NCI-H1105 (cell line): ENCODE measurements at regions not wholly inside any gene's neighbourhood (a gene's known extent, or its start where the extent isn't known, plus 50 kb on each side); places are given as distances from the start of the nearest gene placed in this dataset.

Experiments
- DNase-seq: peaks from one replicate; lab custom pipeline; 2025; lab: John Stamatoyannopoulos, UW

DNA sequence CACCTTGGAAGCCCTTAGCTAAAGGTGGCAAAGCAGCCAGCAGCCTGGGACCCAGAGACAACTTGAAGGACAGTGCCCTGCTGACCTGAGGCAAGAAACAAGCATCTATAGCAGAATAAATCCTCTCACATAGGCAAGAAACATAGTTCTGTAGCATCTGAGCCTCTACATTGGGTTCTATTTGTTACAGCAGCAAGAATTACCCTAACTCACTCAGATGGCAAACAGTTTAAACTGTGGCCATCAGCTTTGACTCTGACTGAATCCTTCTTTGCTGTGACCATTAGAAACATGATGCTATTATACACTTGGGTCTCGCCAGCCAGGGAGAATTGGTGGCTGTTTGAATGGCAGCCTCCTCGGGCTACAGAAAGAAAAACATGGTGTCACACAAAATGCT is 53.1 kb upstream of the CCL1 start:
- no peak for DNase-seq

DNA sequence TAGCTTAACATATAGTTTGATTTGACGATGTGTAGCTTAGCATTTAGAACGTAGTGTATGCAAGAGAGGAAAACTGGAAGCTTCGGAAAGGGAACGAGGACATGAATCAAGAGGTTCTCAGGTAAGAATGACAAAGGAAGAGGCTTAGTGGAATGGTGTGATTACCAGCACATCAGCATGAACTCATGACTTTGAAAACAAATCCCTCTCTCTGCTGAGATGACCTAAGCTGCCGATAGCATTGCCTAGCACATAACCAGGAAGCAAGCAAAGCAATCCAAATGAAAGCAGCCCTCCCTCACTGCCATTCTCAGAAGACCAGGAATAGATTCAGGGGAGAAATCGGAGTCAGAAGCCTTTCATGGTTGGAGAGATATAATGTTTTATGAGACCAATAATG is 51.3 kb upstream of the CCL1 start:
- no peak for DNase-seq

DNA sequence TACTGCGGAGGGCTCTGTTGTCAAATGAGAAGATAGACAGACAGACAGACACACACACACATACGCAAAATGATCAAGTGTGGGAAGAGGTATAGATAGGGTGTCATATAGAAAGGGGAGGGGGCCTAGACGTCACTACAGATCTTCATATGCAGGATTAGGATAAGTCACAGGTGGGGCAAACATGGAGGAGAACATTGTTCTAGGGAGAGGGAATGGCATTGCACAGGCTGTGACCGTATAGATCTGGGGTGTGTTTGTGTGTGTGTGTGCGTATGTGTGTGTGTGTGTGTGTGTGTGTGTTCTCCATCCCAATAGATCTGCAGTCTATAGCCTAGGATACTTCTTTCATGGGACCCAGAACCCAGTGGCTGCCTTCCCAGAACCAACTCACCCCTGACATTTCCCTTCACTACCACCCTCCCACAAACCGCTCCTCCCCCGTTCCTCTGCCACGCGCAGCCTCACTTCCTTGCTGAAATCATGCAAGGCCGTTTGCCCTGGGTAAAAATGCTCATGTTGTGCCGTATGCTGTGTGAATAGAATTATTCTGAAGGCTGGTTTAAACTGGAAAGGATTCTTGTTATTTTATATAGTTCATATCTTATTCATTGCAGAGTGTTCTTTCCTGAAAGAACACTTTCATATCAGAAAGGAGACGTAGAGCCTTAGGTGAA is 50.5 kb upstream of the CCL1 start:
- no peak for DNase-seq

DNA sequence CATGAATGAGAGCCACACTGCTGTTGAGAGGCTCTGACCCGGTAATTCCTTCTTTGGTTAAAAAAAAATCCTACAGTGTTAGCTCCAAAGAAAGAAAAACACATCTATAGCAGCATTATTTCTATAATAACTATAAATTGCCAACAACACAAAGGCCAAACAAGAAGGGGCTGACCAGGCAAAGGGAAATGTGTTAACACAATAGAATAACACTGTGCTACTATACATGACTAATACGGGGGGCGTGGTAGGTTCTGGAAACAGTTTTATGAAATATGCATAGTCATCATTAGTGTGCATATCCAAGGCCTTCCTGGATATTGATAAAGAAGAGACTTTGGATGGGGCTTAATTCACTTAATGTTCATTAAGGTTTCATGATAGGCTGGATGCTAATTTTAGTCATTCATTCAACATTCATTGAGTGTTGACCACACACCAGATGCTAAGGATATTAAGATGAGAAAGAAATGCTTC is 50.0 kb upstream of the CCL1 start:
- DNase-seq, result no peak
